Coronary artery (tissue), 2 donors: ENCODE measurements at regions not wholly inside any gene's neighbourhood (a gene's known extent, or its start where the extent isn't known, plus 50 kb on each side); places are given as distances from the start of the nearest gene placed in this dataset.

Experiments used
- DNase-seq: peaks from one replicate; pipeline ENCODE4 v3.0.0-alpha.2; 2017; ENCODE audit warnings: low spot score
- H3K27ac ChIP-seq, 2 donors: fragments of 200-600 bp; sonication (generic); one replicate each; pipeline ENCODE4 v1.5.1; 2016 to 2019
- H3K4me3 ChIP-seq: fragments of 200-600 bp; sonication (generic); 2 replicates; pipeline ENCODE4 v1.5.1; 2016; ENCODE audit warnings: mild to moderate bottlenecking, moderate library complexity
- TF ChIP-seq, protein P1 (sequence below): fragments of 200-600 bp; sonication (generic); IDR thresholded peaks from one replicate; pipeline ENCODE4 v1.5.1; 2019; ENCODE audit warnings: antibody characterized with exemption

DNA sequence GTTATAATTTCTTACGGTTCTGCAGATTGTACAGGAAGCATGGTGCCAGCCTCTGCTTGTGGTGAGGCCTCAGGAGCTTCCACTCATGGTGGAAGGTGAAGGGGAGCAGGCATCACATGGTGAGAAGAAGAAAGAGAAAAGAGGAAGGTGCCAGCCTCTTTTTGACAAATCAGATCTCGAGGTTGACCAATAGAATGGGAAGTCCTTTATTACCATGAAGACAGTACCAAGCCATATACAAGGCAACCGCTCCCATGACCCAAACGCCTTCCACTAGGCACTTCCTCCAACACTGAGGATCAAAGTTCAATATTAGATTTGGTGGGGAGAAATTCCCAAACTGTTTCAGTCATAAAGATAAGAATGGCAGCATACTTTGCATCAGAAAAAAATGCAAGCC, 502.8 kb downstream of the GLRX3 start:
- DNase-seq = no peak
- no peak overlapping the region for H3K27ac ChIP-seq
- TF ChIP-seq, protein P1, sequence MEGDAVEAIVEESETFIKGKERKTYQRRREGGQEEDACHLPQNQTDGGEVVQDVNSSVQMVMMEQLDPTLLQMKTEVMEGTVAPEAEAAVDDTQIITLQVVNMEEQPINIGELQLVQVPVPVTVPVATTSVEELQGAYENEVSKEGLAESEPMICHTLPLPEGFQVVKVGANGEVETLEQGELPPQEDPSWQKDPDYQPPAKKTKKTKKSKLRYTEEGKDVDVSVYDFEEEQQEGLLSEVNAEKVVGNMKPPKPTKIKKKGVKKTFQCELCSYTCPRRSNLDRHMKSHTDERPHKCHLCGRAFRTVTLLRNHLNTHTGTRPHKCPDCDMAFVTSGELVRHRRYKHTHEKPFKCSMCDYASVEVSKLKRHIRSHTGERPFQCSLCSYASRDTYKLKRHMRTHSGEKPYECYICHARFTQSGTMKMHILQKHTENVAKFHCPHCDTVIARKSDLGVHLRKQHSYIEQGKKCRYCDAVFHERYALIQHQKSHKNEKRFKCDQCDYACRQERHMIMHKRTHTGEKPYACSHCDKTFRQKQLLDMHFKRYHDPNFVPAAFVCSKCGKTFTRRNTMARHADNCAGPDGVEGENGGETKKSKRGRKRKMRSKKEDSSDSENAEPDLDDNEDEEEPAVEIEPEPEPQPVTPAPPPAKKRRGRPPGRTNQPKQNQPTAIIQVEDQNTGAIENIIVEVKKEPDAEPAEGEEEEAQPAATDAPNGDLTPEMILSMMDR = no peak
- no peak overlapping the region for H3K4me3 ChIP-seq

DNA sequence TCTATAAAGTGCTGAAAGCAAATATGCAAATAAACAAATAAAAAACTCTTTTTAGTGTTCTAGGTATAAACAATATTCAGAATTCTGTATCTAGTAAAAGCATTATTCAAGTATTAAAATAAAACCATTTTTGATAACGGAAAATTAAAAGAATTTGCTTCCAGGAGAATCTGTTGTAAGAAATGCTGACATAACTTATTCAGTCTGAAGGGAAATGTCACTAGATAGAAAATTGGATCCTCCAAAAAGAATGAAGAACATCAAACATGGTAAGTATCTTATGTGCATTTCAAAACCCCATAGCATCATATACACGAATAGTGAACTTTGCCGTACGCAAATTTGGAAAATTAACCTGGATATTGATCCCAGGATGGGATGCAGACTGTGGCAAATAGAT, 506.7 kb downstream of the GLRX3 start:
- TF ChIP-seq, protein P1 = no peak
- no peak overlapping the region for H3K27ac ChIP-seq
- DNase-seq = no peak

DNA sequence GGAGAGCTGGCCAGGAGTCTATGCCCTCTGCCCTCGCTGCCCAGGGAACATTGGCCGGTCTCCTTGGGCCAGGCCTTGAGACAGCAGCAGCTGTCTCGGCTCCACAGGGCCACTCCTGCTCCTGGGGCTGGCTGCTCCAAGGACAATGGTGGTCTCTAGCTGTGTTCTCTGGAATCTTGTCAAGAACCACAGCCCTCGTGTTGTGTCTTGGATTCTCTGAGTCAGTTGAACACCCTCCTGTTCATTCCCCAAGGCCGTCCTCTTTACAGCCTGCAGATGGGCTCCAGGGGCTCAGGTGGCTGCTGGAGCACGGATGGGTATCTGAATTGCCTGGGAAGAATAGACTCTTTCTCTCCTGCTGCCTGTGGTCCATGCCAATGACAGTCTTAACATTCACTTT, 511.1 kb downstream of the GLRX3 start:
- H3K27ac ChIP-seq = no peak overlapping the region
- TF ChIP-seq, protein P1 = no peak
- no peak for DNase-seq

More for the DNA sequence above, 506.7 kb downstream of the GLRX3 start:
- no peak overlapping the region for H3K4me3 ChIP-seq

DNA sequence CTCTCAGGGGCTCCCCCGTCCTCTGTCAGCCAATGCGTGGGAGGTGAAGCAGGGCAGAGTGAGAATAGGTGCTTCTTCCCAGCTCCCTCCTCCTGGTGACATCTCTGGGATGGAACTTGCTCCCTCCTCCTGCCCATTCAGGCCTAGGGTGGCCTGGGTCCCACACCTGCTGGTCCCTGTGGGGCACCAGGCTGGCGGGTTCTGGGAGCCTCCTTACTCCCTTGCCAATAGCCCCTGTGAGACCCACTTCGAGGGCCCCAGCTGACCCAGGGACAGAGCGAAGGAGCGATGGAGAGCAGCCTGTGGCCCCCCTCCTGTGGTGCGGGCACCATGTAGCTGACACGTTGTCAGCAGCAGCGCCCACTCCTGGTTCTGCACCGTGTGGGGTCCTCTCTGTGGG, 512.6 kb downstream of the GLRX3 start:
- TF ChIP-seq, protein P1 = no peak
- Histone ChIP-seq H3K4me3 (no peak overlapping the region), H3K27ac (no peak overlapping the region)
- DNase-seq = no peak

More for the DNA sequence above, 511.1 kb downstream of the GLRX3 start:
- no peak overlapping the region for H3K4me3 ChIP-seq

DNA sequence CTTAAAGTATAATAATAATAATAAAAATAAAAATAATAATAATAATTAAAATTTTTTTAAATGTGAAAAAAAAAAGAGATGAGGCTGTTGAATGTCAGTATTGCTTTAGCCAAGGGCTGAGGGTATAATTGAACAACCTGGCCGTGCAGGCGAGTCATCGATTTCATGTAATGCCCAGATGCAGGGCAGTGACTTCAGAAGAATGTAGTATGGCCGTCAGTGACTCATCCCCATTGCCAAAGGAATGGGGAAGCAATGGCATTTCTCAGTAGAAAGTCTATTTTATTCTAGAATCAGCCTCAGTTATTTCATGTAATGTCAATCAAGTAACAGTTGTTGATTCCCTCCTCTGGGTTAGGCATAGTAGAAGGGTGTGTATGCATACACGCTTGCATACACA, 516.4 kb downstream of the GLRX3 start:
- TF ChIP-seq, protein P1 = no peak
- DNase-seq = no peak
- no peak overlapping the region for H3K4me3 ChIP-seq
- no peak overlapping the region for H3K27ac ChIP-seq

DNA sequence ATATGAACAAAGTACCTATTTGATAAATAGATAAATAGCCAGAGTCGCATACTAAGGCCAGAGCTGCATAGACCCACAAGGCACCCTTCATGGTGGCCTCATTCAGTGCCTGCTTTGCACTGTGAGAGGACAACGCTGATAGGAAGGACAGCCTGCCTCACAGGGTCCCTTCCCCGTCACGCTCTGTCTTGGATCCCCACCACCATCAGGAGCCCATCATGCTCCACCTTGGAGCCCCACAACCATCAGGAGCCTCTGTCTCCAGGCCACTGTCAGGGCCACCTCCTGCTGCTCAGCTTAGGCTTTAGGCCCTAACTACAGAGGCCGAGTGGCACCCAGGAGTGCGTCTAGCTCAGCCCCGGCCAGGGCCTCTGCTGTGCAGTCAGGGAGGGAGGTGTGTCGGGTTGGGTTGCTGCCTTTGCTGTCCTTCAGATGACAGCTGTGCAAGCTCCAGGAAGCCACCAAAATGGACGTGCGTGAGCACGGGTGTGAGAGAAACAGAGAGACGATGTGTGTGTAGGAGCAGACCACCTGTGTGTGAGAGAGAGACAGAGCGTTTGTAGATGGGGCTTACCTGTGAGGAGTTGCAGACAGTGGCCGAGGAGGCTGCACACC, 516.9 kb downstream of the GLRX3 start:
- H3K4me3 ChIP-seq = no peak overlapping the region
- DNase-seq = no peak
- TF ChIP-seq, protein P1 = no peak
- H3K27ac ChIP-seq = no peak overlapping the region

DNA sequence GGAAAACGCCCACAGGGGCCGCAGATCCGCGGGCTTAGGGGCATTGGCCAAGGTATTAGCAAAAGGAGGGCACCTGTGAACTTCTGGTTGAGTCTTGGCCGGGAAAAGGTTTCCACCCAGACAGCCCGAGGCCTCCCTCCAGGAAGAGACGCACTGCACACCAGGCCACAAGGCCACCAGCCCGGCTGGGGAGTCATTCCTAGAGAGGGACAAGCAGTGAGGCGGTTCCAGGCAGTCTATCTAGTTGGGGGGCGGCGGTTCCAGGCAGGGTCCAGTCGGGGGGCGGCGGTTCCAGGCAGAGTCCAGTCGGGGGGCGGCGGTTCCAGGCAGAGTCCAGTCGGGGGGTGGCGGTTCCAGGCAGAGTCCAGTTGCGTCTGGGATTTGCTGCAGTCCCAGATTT, 518.5 kb downstream of the GLRX3 start:
- no peak for DNase-seq
- Histone ChIP-seq H3K4me3 (no peak overlapping the region), H3K27ac (no peak overlapping the region)
- TF ChIP-seq, protein P1 = no peak
